Tibial nerve (tissue), 3 donors: ENCODE measurements at regions not wholly inside any gene's neighbourhood (a gene's known extent, or its start where the extent isn't known, plus 50 kb on each side); places are given as distances from the start of the nearest gene placed in this dataset.

Experiments
- CTCF ChIP-seq, 5 experiments: fragments of 200-600 bp in 3 of 5; fragments of 450-650 bp in 2 of 5; sonication (generic) in 3 of 5; IDR thresholded peaks; one replicate each; pipeline ENCODE4 v1.5.1; 2016 to 2019; ENCODE audit warnings: antibody characterized with exemption in 5 of 5, mild to moderate bottlenecking in 3 of 5, moderate library complexity in 2 of 5
- POLR2A ChIP-seq, 2 donors: fragments of 450-650 bp; IDR thresholded peaks; one replicate each; pipeline ENCODE4 v1.6.1; 2017; ENCODE audit warnings: antibody characterized with exemption in 2 of 2, mild to moderate bottlenecking in 2 of 2, moderate library complexity in 2 of 2

DNA sequence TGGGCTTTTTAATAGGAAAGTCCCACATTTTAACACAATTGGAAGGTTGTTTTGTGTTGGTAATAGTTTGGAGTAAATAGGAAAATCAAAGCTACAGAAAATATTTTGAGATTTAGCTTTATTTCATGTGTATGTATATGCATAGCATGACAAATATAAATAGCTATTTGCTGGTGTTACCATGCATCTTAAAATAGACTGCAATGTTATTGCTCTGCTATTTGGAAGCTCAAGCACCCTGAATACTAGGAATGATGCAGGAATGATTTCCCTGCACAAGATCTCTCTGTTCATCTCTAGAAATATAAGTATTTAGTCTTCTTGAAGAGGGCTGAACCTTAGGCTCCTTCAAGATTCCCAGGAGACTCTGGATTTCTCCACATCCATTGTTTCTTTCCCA, 268.3 kb upstream of the POGK start:
- TF ChIP-seq POLR2A (IDR thresholded peaks at IDR 0.05) (no peak), CTCF (IDR thresholded peaks at IDR 0.05) (no peak)
